GM10266 (cell line): ENCODE measurements at regions not wholly inside any gene's neighbourhood (a gene's known extent, or its start where the extent isn't known, plus 50 kb on each side); places are given as distances from the start of the nearest gene placed in this dataset.

Experiments
- DNase-seq: peaks from one replicate; pipeline ENCODE4 v3.0.0; 2012; ENCODE audit errors: extremely low spot score
- CTCF ChIP-seq: IDR thresholded peaks from 2 replicates; pipeline ENCODE4 v1.5.1; 2012; ENCODE audit warnings: mild to moderate bottlenecking, low read depth; ENCODE audit not compliant: control insufficient read depth, insufficient read depth; ENCODE audit errors: missing control alignments

GRCh38 chr3:159761369-159761768 lies 227.3 kb upstream of the IL12A start:
- no peak for DNase-seq
- TF ChIP-seq CTCF = no peak

- DNase-seq = no peak
- TF ChIP-seq CTCF = no peak
Observed at GRCh38 chr3:159761848-159762635, 226.6 kb upstream of the IL12A start.

- no peak for TF ChIP-seq CTCF
- peak; percentile 57 for DNase-seq
Observed at GRCh38 chr3:159763011-159763601, 225.5 kb upstream of the IL12A start.

- peak; percentile 84 for DNase-seq
- no peak for TF ChIP-seq CTCF
Observed at GRCh38 chr3:159763602-159764489, 224.8 kb upstream of the IL12A start.

GRCh38 chr3:159764490-159765029 lies 224.1 kb upstream of the IL12A start:
- no peak for TF ChIP-seq CTCF
- no peak for DNase-seq

GRCh38 chr3:159765030-159765859 lies 223.4 kb upstream of the IL12A start:
- DNase-seq = peak; percentile 40
- TF ChIP-seq CTCF = no peak
